ENCODE measurements at regions not wholly inside any gene's neighbourhood (a gene's known extent, or its start where the extent isn't known, plus 50 kb on each side); places are given as distances from the start of the nearest gene placed in this dataset.

- intact Hi-C loops (cut with DNase I), result no loop called here
- H3K9me3 ChIP-seq, result no peaks in the 10 kb centered on the region
- H3K4me1 ChIP-seq, result peaks cover 6% of the 10 kb centered on the region
- no peak for DNase-seq
- no peaks in the 10 kb centered on the region for H3K36me3 ChIP-seq
- TF ChIP-seq CTCF (IDR thresholded peaks at IDR 0.05), result no peak
- no peak overlapping the region for H3K4me3 ChIP-seq
- H3K27me3 ChIP-seq, result no peaks in the 10 kb centered on the region
- ATAC-seq, result no peak
- H3K27ac ChIP-seq, result no peak overlapping the region
Measured at GRCh38 chr5:143558048-143558447, 154.6 kb upstream of the NR3C1 start.

GRCh38 chr5:143557061-143557818 lies 153.8 kb upstream of the NR3C1 start:
- ATAC-seq (no peak), DNase-seq (no peak)
- TF ChIP-seq CTCF (IDR thresholded peaks at IDR 0.05), result no peak
- Histone ChIP-seq H3K36me3 (no peaks in the 10 kb centered on the region), H3K27ac (no peak overlapping the region), H3K4me3 (no peak overlapping the region), H3K9me3 (no peaks in the 10 kb centered on the region), H3K27me3 (no peaks in the 10 kb centered on the region), H3K4me1 (peaks cover 4% of the 10 kb centered on the region)
- intact Hi-C loops (cut with DNase I), result no loop called here

GRCh38 chr5:143554918-143555477 lies 151.5 kb upstream of the NR3C1 start:
- no peaks in the 10 kb centered on the region for H3K36me3 ChIP-seq
- TF ChIP-seq CTCF (IDR thresholded peaks at IDR 0.05), result no peak
- H3K27me3 ChIP-seq, result no peaks in the 10 kb centered on the region
- no peak for ATAC-seq
- intact Hi-C loops (cut with DNase I), result no loop called here
- H3K27ac ChIP-seq, result no peak overlapping the region
- H3K4me1 ChIP-seq, result peaks cover 4% of the 10 kb centered on the region
- no peaks in the 10 kb centered on the region for H3K9me3 ChIP-seq
- no peak overlapping the region for H3K4me3 ChIP-seq
- no peak for DNase-seq

GRCh38 chr5:143554187-143554717 lies 150.8 kb upstream of the NR3C1 start:
- peak; percentile 89 for ATAC-seq
- no peaks in the 10 kb centered on the region for H3K9me3 ChIP-seq
- TF ChIP-seq CTCF (IDR thresholded peaks at IDR 0.05), result no peak
- H3K4me1 ChIP-seq, result peaks cover 4% of the 10 kb centered on the region
- DNase-seq, result no peak
- H3K27me3 ChIP-seq, result no peaks in the 10 kb centered on the region
- intact Hi-C loops (cut with DNase I), result no loop called here
- no peak overlapping the region for H3K27ac ChIP-seq
- H3K36me3 ChIP-seq, result no peaks in the 10 kb centered on the region
- H3K4me3 ChIP-seq, result no peak overlapping the region

GRCh38 chr5:143552680-143553079 lies 149.2 kb upstream of the NR3C1 start:
- H3K27me3 ChIP-seq, result no peaks in the 10 kb centered on the region
- intact Hi-C loops (cut with DNase I), result no loop called here
- H3K4me3 ChIP-seq, result no peak overlapping the region
- ATAC-seq, result no peak
- no peak overlapping the region for H3K27ac ChIP-seq
- no peak for TF ChIP-seq CTCF (IDR thresholded peaks at IDR 0.05)
- H3K36me3 ChIP-seq, result no peaks in the 10 kb centered on the region
- H3K9me3 ChIP-seq, result no peaks in the 10 kb centered on the region
- peaks cover 4% of the 10 kb centered on the region for H3K4me1 ChIP-seq
- no peak for DNase-seq

Data from upper lobe of right lung (tissue), 1 donor.